Mucosa of descending colon (tissue), 3 donors: ENCODE measurements at regions not wholly inside any gene's neighbourhood (a gene's known extent, or its start where the extent isn't known, plus 50 kb on each side); places are given as distances from the start of the nearest gene placed in this dataset.

Source experiments
- ATAC-seq: fragments of 200-7000 bp; cut with Tn5 transposase; one replicate; pipeline ENCODE4 v1.9.1; 2020; ENCODE audit warnings: mild to moderate bottlenecking, moderate library complexity
- DNase-seq, 3 donors: peaks; one replicate each; pipeline ENCODE4 v3.0.0-alpha.2; 2020
- H3K36me3 ChIP-seq: fragments of 200-600 bp; one replicate; pipeline ENCODE4 v1.8.0; 2021; ENCODE audit warnings: low read depth, mild to moderate bottlenecking
- H3K4me1 ChIP-seq: fragments of 200-600 bp; one replicate; pipeline ENCODE4 v1.8.0; 2021; ENCODE audit warnings: low read depth, mild to moderate bottlenecking
- H3K4me3 ChIP-seq: fragments of 200-600 bp; one replicate; pipeline ENCODE4 v1.8.0; 2021; ENCODE audit warnings: mild to moderate bottlenecking
- H3K9me3 ChIP-seq: fragments of 200-600 bp; one replicate; pipeline ENCODE4 v1.8.0; 2021; ENCODE audit warnings: mild to moderate bottlenecking
- CTCF ChIP-seq: fragments of 200-600 bp; IDR thresholded peaks from one replicate; pipeline ENCODE4 v1.8.0; 2022; ENCODE audit warnings: antibody characterized with exemption, mild to moderate bottlenecking
- intact Hi-C, 2 donors: fragments of 100-400 bp; cut with DNase I in 1 of 2; cut with micrococcal nuclease in 1 of 2; formaldehyde crosslinking; loops; one replicate each; pipeline versions ENCODE4 v1.11.0 to v1.11.1; 2022; cut with DNase I, micrococcal nuclease
- donor health status: DM: no; HTN: no; CAD: no; lungs with moderate emphysema.
- donor health status: DM: no; HTN: no; CAD: no.
- donor health status: DM: no; HTN: yes; CAD: no.

- TF ChIP-seq CTCF: no peak
- intact Hi-C loops: no loop called here
- ATAC-seq (peak; percentile 42), DNase-seq (no peak)
- Histone ChIP-seq H3K4me3 (no peak overlapping the region), H3K36me3 (no peaks in the 10 kb centered on the region), H3K4me1 (peaks cover 7% of the 10 kb centered on the region), H3K9me3 (no peaks in the 10 kb centered on the region)
These were observed 249.2 kb upstream of the ANKRD55 start for GRCh38 chr5:56482363-56482762.

GRCh38 chr5:56481428-56482357 lies 248.6 kb upstream of the ANKRD55 start:
- peak; percentile 51 for ATAC-seq
- intact Hi-C loops: no loop called here
- DNase-seq: peak in 2 of 3 donors; percentile 48 to 57

GRCh38 chr5:56480705-56481427 lies 247.7 kb upstream of the ANKRD55 start:
- DNase-seq (peak; percentile 47 to 66 (median 57)), ATAC-seq (peak; percentile 47)
- Histone ChIP-seq H3K4me3 (no peak overlapping the region), H3K36me3 (no peaks in the 10 kb centered on the region), H3K9me3 (no peaks in the 10 kb centered on the region), H3K4me1 (peaks cover 7% of the 10 kb centered on the region)
- intact Hi-C loops: no loop called here
- no peak for TF ChIP-seq CTCF

More at GRCh38 chr5:56481428-56482357, 248.6 kb upstream of the ANKRD55 start:
- no peaks in the 10 kb centered on the region for H3K36me3 ChIP-seq
- no peaks in the 10 kb centered on the region for H3K9me3 ChIP-seq
- peaks cover 7% of the 10 kb centered on the region for H3K4me1 ChIP-seq
- no peak for TF ChIP-seq CTCF
- no peak overlapping the region for H3K4me3 ChIP-seq

- no peaks in the 10 kb centered on the region for H3K9me3 ChIP-seq
- intact Hi-C loops: no loop called here
- no peaks in the 10 kb centered on the region for H3K36me3 ChIP-seq
- H3K4me1 ChIP-seq: peaks cover 7% of the 10 kb centered on the region
- H3K4me3 ChIP-seq: no peak overlapping the region
- no peak for TF ChIP-seq CTCF
- ATAC-seq: peak; percentile 38
- DNase-seq: peak in 1 of 3 donors; percentile 17
These were observed 247.1 kb upstream of the ANKRD55 start for GRCh38 chr5:56480078-56480704.

- Histone ChIP-seq H3K4me1 (peaks cover 7% of the 10 kb centered on the region), H3K4me3 (no peak overlapping the region), H3K9me3 (no peaks in the 10 kb centered on the region), H3K36me3 (no peaks in the 10 kb centered on the region)
- intact Hi-C loops: no loop called here
- no peak for TF ChIP-seq CTCF
- peak; percentile 8 for ATAC-seq
- DNase-seq: no peak
These were observed 246.6 kb upstream of the ANKRD55 start for GRCh38 chr5:56479696-56480077.
